HCT116 (cell line): ENCODE measurements at regions not wholly inside any gene's neighbourhood (a gene's known extent, or its start where the extent isn't known, plus 50 kb on each side); places are given as distances from the start of the nearest gene placed in this dataset.
A peak's percentile ranks its signal among the peaks of the same experiment; 100 is the strongest.

Experiments used
- ATAC-seq: fragments of 200-7000 bp; cut with Tn5 transposase; 2 replicates; pipeline ENCODE4 v1.9.1; 2020; ENCODE audit warnings: mild to moderate bottlenecking, moderate library complexity
- BruUV-seq: library from RNA; stranded (reverse); fragments of 400-500 nt; replicated peaks from 2 replicates; lab custom pipeline; 2021; lab: Mats Ljungman, UMichigan
- CTCF ChIA-PET: fragments of 300-600 bp; sonication (Branson Sonifier 250); formaldehyde crosslinking; loops from one replicate; lab custom pipeline; 2021; ENCODE audit warnings: antibody characterized with exemption; lab: Charles Lee
- POLR2A ChIA-PET: fragments of 300-600, 350-600 bp; sonication (Branson Sonifier 250); formaldehyde crosslinking; loops from one replicate; lab custom pipeline; 2021; ENCODE audit warnings: antibody characterized with exemption; lab: Charles Lee
- RAD21 ChIA-PET, 2 experiments: fragments of 300-600 bp; sonication (Branson Sonifier 250); formaldehyde crosslinking; loops; one replicate each; lab custom pipeline; 2023; ENCODE audit warnings: low total read pairs in 2 of 2; ENCODE audit not compliant: uncharacterized antibody in 2 of 2, unreplicated experiment in 2 of 2, low non-redundant PET in 1 of 2; lab: Charles Lee
- DNase-seq: peaks from one replicate; pipeline ENCODE4 v3.0.0-alpha.2; 2010; ENCODE audit warnings: low read depth, low spot score
- H2AFZ ChIP-seq: fragments of 200-600 bp; shearing (Covaris generic), sonication (generic); 2 replicates; pipeline ENCODE4 v1.6.1; 2017; ENCODE audit warnings: low read depth, mixed run types, mixed read lengths, antibody characterized with exemption, low read length; ENCODE audit not compliant: poor library complexity, severe bottlenecking
- H3K27ac ChIP-seq: 2 replicates; pipeline ENCODE4 v1.5.1; 2012; ENCODE audit warnings: low read depth, low read length
- H3K27me3 ChIP-seq: fragments of 200-600 bp; sonication (generic); 2 replicates; pipeline ENCODE4 v1.6.1; 2016; ENCODE audit warnings: mixed run types, low read length, mixed read lengths; ENCODE audit not compliant: insufficient read depth
- H3K36me3 ChIP-seq, 2 experiments: fragments of 200-500 bp in 1 of 2; fragments of 200-600 bp in 1 of 2; sonication (Bioruptor generic) in 1 of 2; sonication (generic) in 1 of 2; 2 replicates each; pipeline versions ENCODE4 v1.5.1 to v1.6.1; 2014 to 2016; ENCODE audit warnings: low read length in 2 of 2, inconsistent platforms in 1 of 2, mixed read lengths in 1 of 2, mixed run types in 1 of 2; ENCODE audit not compliant: insufficient read depth in 2 of 2, control insufficient read depth in 1 of 2
- H3K4me1 ChIP-seq, 2 experiments: fragments of 200-600 bp in 1 of 2; sonication (generic) in 1 of 2; 2 replicates each; pipeline versions ENCODE4 v1.5.1 to v1.6.1; 2012 to 2017; ENCODE audit warnings: low read length in 2 of 2, inconsistent platforms in 1 of 2, mild to moderate bottlenecking in 1 of 2, mixed read lengths in 1 of 2, mixed run types in 1 of 2, moderate library complexity in 1 of 2; ENCODE audit not compliant: insufficient read depth in 2 of 2, control insufficient read depth in 1 of 2
- H3K4me2 ChIP-seq: fragments of 200-600 bp; sonication (generic); 2 replicates; pipeline ENCODE4 v1.6.1; 2017; ENCODE audit warnings: mixed run types, low read length, mixed read lengths
- H3K4me3 ChIP-seq, 2 experiments: fragments of 200-600 bp in 1 of 2; sonication (generic) in 1 of 2; replicated peaks in 1 of 2; 2 replicates each; pipeline ENCODE4 v1.5.1; 2011 to 2016; ENCODE audit warnings: low read length in 2 of 2, control low read depth in 1 of 2, low read depth in 1 of 2, mild to moderate bottlenecking in 1 of 2, mixed read lengths in 1 of 2, mixed run types in 1 of 2
- H3K79me2 ChIP-seq: fragments of 200-600 bp; sonication (generic); 2 replicates; pipeline ENCODE4 v1.6.1; 2017; ENCODE audit warnings: mild to moderate bottlenecking, mixed run types, low read length, moderate library complexity, mixed read lengths; ENCODE audit not compliant: insufficient read depth
- H3K9ac ChIP-seq: fragments of 200-600 bp; sonication (generic); 2 replicates; pipeline ENCODE4 v1.6.1; 2016; ENCODE audit warnings: low read length, mixed read lengths
- H3K9me2 ChIP-seq: fragments of 200-600 bp; sonication (generic), shearing (Covaris generic); 2 replicates; pipeline ENCODE4 v1.6.1; 2017; ENCODE audit warnings: mixed run types, mild to moderate bottlenecking, moderate library complexity; ENCODE audit not compliant: insufficient read depth
- H3K9me3 ChIP-seq, 2 experiments: fragments of 200-500 bp in 1 of 2; fragments of 200-600 bp in 1 of 2; sonication (Bioruptor generic) in 1 of 2; sonication (generic) in 1 of 2; 2 replicates each; pipeline ENCODE4 v1.6.1; 2014 to 2017; ENCODE audit warnings: low read length in 2 of 2, mixed read lengths in 2 of 2, inconsistent platforms in 1 of 2, low read depth in 1 of 2, mild to moderate bottlenecking in 1 of 2, mixed run types in 1 of 2, moderate library complexity in 1 of 2; ENCODE audit not compliant: control insufficient read depth in 1 of 2, insufficient read depth in 1 of 2
- H4K20me1 ChIP-seq: fragments of 200-600 bp; sonication (generic), shearing (Covaris generic); 2 replicates; pipeline ENCODE4 v1.6.1; 2017; ENCODE audit warnings: mixed run types, mild to moderate bottlenecking, moderate library complexity; ENCODE audit not compliant: insufficient read depth
- CBX3 ChIP-seq: IDR thresholded peaks from 2 replicates; pipeline ENCODE4 v1.6.1; 2012; ENCODE audit warnings: low read depth
- CEBPB ChIP-seq: IDR thresholded peaks from 2 replicates; pipeline ENCODE4 v1.6.1; 2012; ENCODE audit warnings: low read depth
- CTCF ChIP-seq, 3 experiments: fragments of 200-600 bp in 1 of 3; sonication (generic) in 1 of 3; IDR thresholded peaks in 2 of 3; conservative IDR thresholded peaks in 1 of 3; 2 replicates each; pipeline ENCODE4 v1.5.1; 2012 to 2017; ENCODE audit warnings: low read depth in 2 of 3, low read length in 2 of 3, antibody characterized with exemption in 1 of 3, borderline replicate concordance in 1 of 3, control low read depth in 1 of 3, mild to moderate bottlenecking in 1 of 3, mixed read lengths in 1 of 3, mixed run types in 1 of 3, moderate library complexity in 1 of 3; ENCODE audit not compliant: insufficient read depth in 1 of 3
- ELF1 ChIP-seq: IDR thresholded peaks from 2 replicates; pipeline ENCODE4 v1.6.1; 2012; ENCODE audit warnings: low read depth, borderline replicate concordance
- EZH2 ChIP-seq: fragments of 200-600 bp; sonication (generic); IDR thresholded peaks from 2 replicates; pipeline ENCODE4 v1.6.1; 2017; ENCODE audit warnings: antibody characterized with exemption, mixed run types
- EZH2phosphoT487 ChIP-seq: fragments of 200-600 bp; IDR thresholded peaks from 2 replicates; pipeline ENCODE4 v1.6.1; 2018; ENCODE audit warnings: antibody characterized with exemption, borderline replicate concordance
- FOSL1 ChIP-seq: IDR thresholded peaks from 2 replicates; pipeline ENCODE4 v1.6.1; 2012; ENCODE audit warnings: low read depth
- JUND ChIP-seq: IDR thresholded peaks from 2 replicates; pipeline ENCODE4 v1.6.1; 2012
- MAX ChIP-seq: IDR thresholded peaks from 2 replicates; pipeline ENCODE4 v1.6.1; 2012
- SIN3A ChIP-seq: IDR thresholded peaks from 2 replicates; pipeline ENCODE4 v1.6.1; 2012; ENCODE audit warnings: low read depth
- SP1 ChIP-seq: IDR thresholded peaks from 2 replicates; pipeline ENCODE4 v1.6.1; 2012; ENCODE audit warnings: low read depth
- TCF7L2 ChIP-seq: IDR thresholded peaks from 2 replicates; pipeline ENCODE4 v1.7.0; 2011; ENCODE audit warnings: borderline replicate concordance, inconsistent platforms; ENCODE audit not compliant: insufficient read depth, insufficient read length; ENCODE audit errors: extremely low read depth
- YY1 ChIP-seq: IDR thresholded peaks from 2 replicates; pipeline ENCODE4 v1.6.1; 2011; ENCODE audit warnings: low read length, low read depth, moderate library complexity, mild to moderate bottlenecking; ENCODE audit not compliant: insufficient replicate concordance; ENCODE audit errors: extremely low read depth
- ZFX ChIP-seq: fragments of 450-650 bp; IDR thresholded peaks from 2 replicates; pipeline ENCODE4 v1.6.1; 2017
- ZNF274 ChIP-seq: fragments of 200-500 bp; sonication (Bioruptor generic); IDR thresholded peaks from 2 replicates; pipeline ENCODE4 v1.6.1; 2014; ENCODE audit warnings: mild to moderate bottlenecking, low read depth, low read length, inconsistent platforms
- intact Hi-C: fragments of 100-400 bp; cut with micrococcal nuclease; formaldehyde crosslinking; loops from 2 replicates; pipeline ENCODE4 v1.10.0; 2022

GRCh38 chr4:57249083-57249482, 138.9 kb upstream of the IGFBP7 start:
- no peaks in the 10 kb centered on the region for H3K79me2 ChIP-seq
- DNase-seq (no peak), ATAC-seq (no peak)
- no peaks in the 10 kb centered on the region for H3K36me3 ChIP-seq
- H3K4me3 ChIP-seq = no peak overlapping the region
- POLR2A ChIA-PET = no interaction called here
- H3K4me1 ChIP-seq = no peaks in the 10 kb centered on the region
- H3K4me2 ChIP-seq = no peak overlapping the region
- no TSS peak for BruUV-seq
- CTCF ChIA-PET = no interaction called here
- no peaks in the 10 kb centered on the region; the same call in 1 of the 2 replicates for H4K20me1 ChIP-seq
- H2AFZ ChIP-seq = no peak overlapping the region
- intact Hi-C loops = no loop called here
- H3K9me2 ChIP-seq = no peaks in the 10 kb centered on the region
- H3K27me3 ChIP-seq = 0 out of 2 replicates have a peak, but pooled peaks cover 3% of the 10 kb centered on the region
- RAD21 ChIA-PET = no interaction called here
- H3K9ac ChIP-seq = no peak overlapping the region
- H3K9me3 ChIP-seq = no peaks in the 10 kb centered on the region
- TF ChIP-seq SP1 (no peak), TCF7L2 (peak; percentile 58)
- TF ChIP-seq, all 23 proteins: peak for 1
- H3K27ac ChIP-seq = no peak overlapping the region

GRCh38 chr4:57243076-57243475, 132.9 kb upstream of the IGFBP7 start:
- DNase-seq = no peak
- peaks cover 6% of the 10 kb centered on the region for H3K27me3 ChIP-seq
- no peak overlapping the region for H3K27ac ChIP-seq
- POLR2A ChIA-PET = no interaction called here
- H3K9me3 ChIP-seq = no peaks in the 10 kb centered on the region
- no peak overlapping the region for H3K9ac ChIP-seq
- TF ChIP-seq YY1 (no peak), SIN3A (no peak), FOSL1 (no peak), CTCF (IDR thresholded peaks at IDR 0.05 in 2 of 3, conservative IDR thresholded peaks at IDR 0.05 in 1 of 3; ENCODE audit: borderline replicate concordance in 1 of 3, insufficient read depth in 1 of 3, low read depth in 2 of 3, low read length in 2 of 3) (no peak), EZH2phosphoT487 (no peak), TCF7L2 (no peak), ZNF274 (no peak), JUND (no peak), EZH2 (no peak), ZFX (no peak), MAX (no peak), CEBPB (no peak), ELF1 (no peak), CBX3 (no peak)
- TF ChIP-seq, all 23 proteins: peak for 0
- no peak overlapping the region for H3K4me3 ChIP-seq
- CTCF ChIA-PET = no interaction called here
- no peaks in the 10 kb centered on the region for H3K4me1 ChIP-seq
- BruUV-seq = no TSS peak
- no peaks in the 10 kb centered on the region for H3K36me3 ChIP-seq
- H3K79me2 ChIP-seq = no peaks in the 10 kb centered on the region
- RAD21 ChIA-PET = no interaction called here
- no peaks in the 10 kb centered on the region for H4K20me1 ChIP-seq
- no peak overlapping the region for H2AFZ ChIP-seq
- no peak overlapping the region for H3K4me2 ChIP-seq
- H3K9me2 ChIP-seq = no peaks in the 10 kb centered on the region
- intact Hi-C loops = no loop called here
- no peak for ATAC-seq
